ENCODE measurements at regions not wholly inside any gene's neighbourhood (a gene's known extent, or its start where the extent isn't known, plus 50 kb on each side); places are given as distances from the start of the nearest gene placed in this dataset.

- H3K9me3 ChIP-seq: no peaks in the 10 kb centered on the region
- DNase-seq (ENCODE audit: low spot score): no peak
- no peak for TF ChIP-seq CTCF (IDR thresholded peaks at IDR 0.05)
Measured at GRCh38 chr15:35616498-35617271, 70.7 kb upstream of the DPH6 start.

GRCh38 chr15:35618260-35619188, 72.6 kb upstream of the DPH6 start:
- H3K36me3 ChIP-seq: no peaks in the 10 kb centered on the region
- H3K27me3 ChIP-seq: no peaks in the 10 kb centered on the region
- no peak overlapping the region for H3K4me3 ChIP-seq
- H3K9me3 ChIP-seq: no peaks in the 10 kb centered on the region
- DNase-seq (ENCODE audit: low spot score): no peak
- H3K27ac ChIP-seq: no peak overlapping the region
- no peak for TF ChIP-seq CTCF (IDR thresholded peaks at IDR 0.05)
- no peaks in the 10 kb centered on the region for H3K4me1 ChIP-seq

More at GRCh38 chr15:35616498-35617271, 70.7 kb upstream of the DPH6 start:
- H3K27ac ChIP-seq: no peak overlapping the region
- no peak overlapping the region for H3K4me3 ChIP-seq
- no peaks in the 10 kb centered on the region for H3K27me3 ChIP-seq
- H3K4me1 ChIP-seq: no peaks in the 10 kb centered on the region
- no peaks in the 10 kb centered on the region for H3K36me3 ChIP-seq

GRCh38 chr15:35622641-35623340, 76.8 kb upstream of the DPH6 start:
- Histone ChIP-seq H3K27ac (no peak overlapping the region), H3K36me3 (no peaks in the 10 kb centered on the region), H3K9me3 (no peaks in the 10 kb centered on the region), H3K27me3 (no peaks in the 10 kb centered on the region), H3K4me1 (peaks cover 0 to 16% of the 10 kb centered on the region in 2 donors), H3K4me3 (no peak overlapping the region)
- TF ChIP-seq CTCF (IDR thresholded peaks at IDR 0.05): no peak
- no peak for DNase-seq (ENCODE audit: low spot score)

- Histone ChIP-seq H3K36me3 (no peaks in the 10 kb centered on the region), H3K27me3 (no peaks in the 10 kb centered on the region), H3K4me1 (peaks cover 0 to 16% of the 10 kb centered on the region in 2 donors), H3K9me3 (no peaks in the 10 kb centered on the region), H3K4me3 (no peak overlapping the region), H3K27ac (no peak overlapping the region)
- no peak for TF ChIP-seq CTCF (IDR thresholded peaks at IDR 0.05)
- DNase-seq (ENCODE audit: low spot score): peak; percentile 70
Measured at GRCh38 chr15:35624881-35625280, 78.9 kb upstream of the DPH6 start.

GRCh38 chr15:35626571-35627318, 80.8 kb upstream of the DPH6 start:
- H3K27ac ChIP-seq: no peak overlapping the region
- H3K9me3 ChIP-seq: no peaks in the 10 kb centered on the region
- peaks cover 0 to 19% of the 10 kb centered on the region in 2 donors for H3K4me1 ChIP-seq
- H3K27me3 ChIP-seq: no peaks in the 10 kb centered on the region
- no peaks in the 10 kb centered on the region for H3K36me3 ChIP-seq
- TF ChIP-seq CTCF (IDR thresholded peaks at IDR 0.05): no peak
- H3K4me3 ChIP-seq: no peak overlapping the region
- no peak for DNase-seq (ENCODE audit: low spot score)

Data from right atrium auricular region (tissue), 2 donors.